Stomach smooth muscle (tissue), 2 donors: ENCODE measurements at regions not wholly inside any gene's neighbourhood (a gene's known extent, or its start where the extent isn't known, plus 50 kb on each side); places are given as distances from the start of the nearest gene placed in this dataset.
"Not testable (repeated sequence)": the region's sequence is repeated elsewhere in the genome, so short reads cannot be mapped to it uniquely, and the experiment has no call there.

Source experiments
- H3K27ac ChIP-seq: one replicate; pipeline ENCODE4 v1.7.0; 2013; ENCODE audit warnings: mild to moderate bottlenecking, low read length, inconsistent platforms
- H3K27me3 ChIP-seq, 2 donors: one replicate each; pipeline ENCODE4 v1.7.0; 2013; ENCODE audit warnings: low read length in 2 of 2; ENCODE audit not compliant: insufficient read depth in 2 of 2, control insufficient read depth in 1 of 2
- H3K36me3 ChIP-seq, 2 donors: one replicate each; pipeline ENCODE4 v1.7.0; 2013; ENCODE audit warnings: low read length in 2 of 2; ENCODE audit not compliant: control insufficient read depth in 2 of 2, insufficient read depth in 2 of 2
- H3K4me1 ChIP-seq: one replicate; pipeline ENCODE4 v1.7.0; 2013; ENCODE audit warnings: low read length; ENCODE audit not compliant: control insufficient read depth, insufficient read depth
- H3K4me3 ChIP-seq, 2 donors: one replicate each; pipeline ENCODE4 v1.7.0; 2013; ENCODE audit warnings: low read length in 2 of 2
- H3K9ac ChIP-seq, 2 donors: one replicate each; pipeline ENCODE4 v1.7.0; 2013; ENCODE audit warnings: low read length in 2 of 2, mild to moderate bottlenecking in 1 of 2
- H3K9me3 ChIP-seq, 2 donors: one replicate each; pipeline ENCODE4 v1.7.0; 2013; ENCODE audit warnings: low read length in 2 of 2; ENCODE audit not compliant: control insufficient read depth in 2 of 2
- donor health status: healthy.
- donor health status: Pancreatic carcinoma.

DNA sequence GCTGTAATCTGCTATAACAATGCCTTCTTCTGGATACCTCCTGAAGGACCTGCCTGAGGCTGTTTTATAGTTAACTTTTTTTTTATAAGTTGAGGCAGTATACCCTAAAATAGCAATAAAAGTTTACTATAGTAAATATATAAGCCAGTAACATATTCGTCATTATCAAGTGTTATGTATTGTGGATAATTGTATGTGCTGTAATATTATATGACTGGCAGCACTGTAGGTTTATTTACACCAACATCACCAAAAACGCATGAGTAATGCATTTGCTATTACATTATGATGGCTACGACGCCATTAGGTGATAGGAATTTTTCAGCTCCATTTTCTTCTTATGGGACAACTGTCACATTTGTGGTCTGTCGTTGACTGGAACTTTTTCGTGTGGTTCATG, 237.2 kb upstream of the PITX2 start:
- Histone ChIP-seq H3K4me1 (no peaks in the 10 kb centered on the region), H3K27me3 (no peaks in the 10 kb centered on the region), H3K4me3 (no peak overlapping the region), H3K9ac (no peak overlapping the region), H3K9me3 (no peaks in the 10 kb centered on the region), H3K36me3 (no peaks in the 10 kb centered on the region), H3K27ac (no peak overlapping the region)

DNA sequence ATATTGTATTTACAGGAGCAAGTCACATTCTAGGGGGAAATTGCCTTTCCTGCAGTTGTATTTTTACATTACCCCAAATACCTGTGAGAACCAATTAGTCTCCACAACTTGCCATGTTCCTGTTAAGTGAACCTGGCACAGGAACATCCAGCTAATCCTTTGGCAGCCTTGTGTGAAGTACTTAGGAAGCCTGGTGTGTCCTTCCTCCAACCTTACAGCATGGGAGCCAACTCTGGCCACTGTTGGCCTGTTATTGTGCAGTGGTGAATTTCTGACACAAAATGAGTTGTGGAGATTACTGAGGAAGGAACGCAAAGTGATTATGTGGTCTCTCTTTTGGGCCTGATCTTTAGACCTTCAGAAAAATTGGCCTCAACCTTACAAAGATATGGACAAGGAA, 238.0 kb upstream of the PITX2 start:
- no peaks in the 10 kb centered on the region for H3K27me3 ChIP-seq
- no peak overlapping the region for H3K4me3 ChIP-seq
- no peak overlapping the region for H3K9ac ChIP-seq
- H3K36me3 ChIP-seq: no peaks in the 10 kb centered on the region
- no peaks in the 10 kb centered on the region for H3K9me3 ChIP-seq
- no peak overlapping the region for H3K27ac ChIP-seq
- no peaks in the 10 kb centered on the region for H3K4me1 ChIP-seq

GRCh38 chr4:110865611-110866259, 242.9 kb upstream of the PITX2 start:
- Histone ChIP-seq H3K36me3 (no peaks in the 10 kb centered on the region), H3K4me3 (no peak overlapping the region), H3K4me1 (no peaks in the 10 kb centered on the region), H3K9me3 (no peaks in the 10 kb centered on the region), H3K27ac (no peak overlapping the region), H3K9ac (no peak overlapping the region), H3K27me3 (no peaks in the 10 kb centered on the region)

GRCh38 chr4:110867251-110867960, 244.5 kb upstream of the PITX2 start:
- Histone ChIP-seq H3K36me3 (no peaks in the 10 kb centered on the region), H3K4me1 (no peaks in the 10 kb centered on the region), H3K27ac (no peak overlapping the region), H3K9ac (no peak overlapping the region), H3K4me3 (no peak overlapping the region), H3K27me3 (no peaks in the 10 kb centered on the region), H3K9me3 (no peaks in the 10 kb centered on the region)

GRCh38 chr4:110867981-110868720, 245.3 kb upstream of the PITX2 start:
- Histone ChIP-seq H3K9me3 (no peaks in the 10 kb centered on the region), H3K27ac (no peak overlapping the region), H3K9ac (no peak overlapping the region), H3K27me3 (no peaks in the 10 kb centered on the region), H3K4me1 (no peaks in the 10 kb centered on the region), H3K36me3 (no peaks in the 10 kb centered on the region), H3K4me3 (no peak overlapping the region)

- H3K9ac ChIP-seq: no peak overlapping the region
- no peak overlapping the region for H3K27ac ChIP-seq
- no peaks in the 10 kb centered on the region for H3K36me3 ChIP-seq
- no peaks in the 10 kb centered on the region for H3K9me3 ChIP-seq
- no peak overlapping the region for H3K4me3 ChIP-seq
- H3K27me3 ChIP-seq: no peaks in the 10 kb centered on the region
- H3K4me1 ChIP-seq: no peaks in the 10 kb centered on the region
Measured at GRCh38 chr4:110869114-110869513, 246.2 kb upstream of the PITX2 start.

DNA sequence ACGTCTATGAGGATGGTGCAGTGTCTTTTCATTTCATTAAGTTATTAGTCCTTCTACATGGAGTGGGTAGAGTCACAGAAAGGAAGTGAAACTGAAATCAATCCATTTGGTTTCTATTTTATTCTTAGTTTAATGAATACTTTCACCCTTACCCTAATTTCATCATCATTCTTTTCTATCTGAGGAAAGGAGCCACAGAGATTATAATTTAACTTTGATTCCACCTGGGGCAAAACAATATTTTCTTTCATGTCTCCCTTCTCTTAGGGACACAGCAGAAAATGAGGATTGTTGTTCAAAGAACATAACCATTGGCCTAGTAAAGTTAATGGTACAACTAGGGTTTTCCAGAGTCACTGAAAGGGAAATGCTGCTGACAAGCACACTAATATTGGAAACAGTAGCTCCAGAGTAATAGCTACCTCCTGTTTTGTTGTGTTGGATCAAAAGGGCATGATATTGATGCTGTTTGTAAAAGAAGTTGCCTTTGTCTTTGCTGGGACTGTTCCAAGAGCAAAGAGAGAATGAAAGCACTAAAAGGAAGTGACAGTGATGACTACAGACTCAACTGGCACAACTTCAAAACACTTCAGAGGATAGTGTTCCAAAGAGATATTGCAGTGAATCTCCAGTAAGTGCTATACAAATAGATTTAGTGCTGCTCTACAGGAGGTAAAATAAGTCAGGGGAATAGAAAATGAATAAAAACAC, 247.1 kb upstream of the PITX2 start:
- no peak overlapping the region for H3K27ac ChIP-seq
- no peaks in the 10 kb centered on the region for H3K36me3 ChIP-seq
- H3K4me1 ChIP-seq: no peaks in the 10 kb centered on the region
- H3K27me3 ChIP-seq: no peaks in the 10 kb centered on the region
- H3K4me3 ChIP-seq: no peak overlapping the region
- H3K9me3 ChIP-seq: no peaks in the 10 kb centered on the region
- no peak overlapping the region for H3K9ac ChIP-seq

- H3K9ac ChIP-seq, H3K36me3 ChIP-seq, H3K27me3 ChIP-seq, H3K9me3 ChIP-seq, H3K4me3 ChIP-seq, H3K4me1 ChIP-seq, H3K27ac ChIP-seq: not testable (repeated sequence)
Measured at GRCh38 chr4:110876214-110876613, 253.3 kb upstream of the PITX2 start.

- Histone ChIP-seq H3K27me3 (no peaks in the 10 kb centered on the region), H3K9me3 (no peaks in the 10 kb centered on the region)
Measured at GRCh38 chr4:110876866-110877265, 254.0 kb upstream of the PITX2 start.

GRCh38 chr4:110877778-110878370, 255.0 kb upstream of the PITX2 start:
- no peaks in the 10 kb centered on the region for H3K27me3 ChIP-seq
- no peak overlapping the region for H3K4me3 ChIP-seq
- no peaks in the 10 kb centered on the region for H3K9me3 ChIP-seq
- no peaks in the 10 kb centered on the region for H3K36me3 ChIP-seq
- no peak overlapping the region for H3K9ac ChIP-seq
- H3K27ac ChIP-seq: no peak overlapping the region
- H3K4me1 ChIP-seq: no peaks in the 10 kb centered on the region

More at GRCh38 chr4:110876866-110877265, 254.0 kb upstream of the PITX2 start:
- Histone ChIP-seq H3K27ac (no peak overlapping the region), H3K9ac (no peak overlapping the region), H3K4me3 (no peak overlapping the region), H3K36me3 (no peaks in the 10 kb centered on the region), H3K4me1 (no peaks in the 10 kb centered on the region)
